ENCODE measurements at regions not wholly inside any gene's neighbourhood (a gene's known extent, or its start where the extent isn't known, plus 50 kb on each side); places are given as distances from the start of the nearest gene placed in this dataset.

GRCh38 chrX:150182161-150182560, 181.0 kb upstream of the MAMLD1 start:
- TF ChIP-seq EZH2 (IDR thresholded peaks at IDR 0.05; ENCODE audit: borderline replicate concordance, low read depth, low read length, poor library complexity, severe bottlenecking) (no peak), CTCF (conservative IDR thresholded peaks at IDR 0.05; ENCODE audit: low read depth, low read length) (no peak)
